GM23338 (cell line): ENCODE measurements at regions not wholly inside any gene's neighbourhood (a gene's known extent, or its start where the extent isn't known, plus 50 kb on each side); places are given as distances from the start of the nearest gene placed in this dataset.

Experiments
- ATAC-seq: fragments of 200-7000 bp; cut with Tn5 transposase; 3 replicates; pipeline ENCODE4 v1.9.1; 2020
- DNase-seq: peaks from one replicate; pipeline ENCODE4 v3.0.0-alpha.2; 2015; ENCODE audit warnings: low spot score
- H2AFZ ChIP-seq: fragments of 200-600 bp; sonication (generic); 2 replicates; pipeline ENCODE4 v1.8.0; 2016; ENCODE audit warnings: antibody characterized with exemption, mild to moderate bottlenecking, moderate library complexity
- H3F3A ChIP-seq: fragments of 200-600 bp; sonication (generic); replicated peaks from 2 replicates; pipeline ENCODE4 v1.8.0; 2017; ENCODE audit warnings: antibody characterized with exemption, mixed run types, low read depth
- H3K27ac ChIP-seq: fragments of 200-600 bp; sonication (generic); 2 replicates; pipeline ENCODE4 v1.6.1; 2016; ENCODE audit warnings: low read depth
- H3K27me3 ChIP-seq: fragments of 200-600 bp; sonication (generic); 2 replicates; pipeline ENCODE4 v1.8.0; 2016; ENCODE audit warnings: mild to moderate bottlenecking, mixed run types, moderate library complexity; ENCODE audit not compliant: insufficient read depth
- H3K36me3 ChIP-seq: fragments of 200-600 bp; sonication (generic); 2 replicates; pipeline ENCODE4 v1.8.0; 2016; ENCODE audit warnings: mild to moderate bottlenecking; ENCODE audit not compliant: insufficient read depth
- H3K4me1 ChIP-seq: fragments of 200-600 bp; sonication (generic); 2 replicates; pipeline ENCODE4 v1.8.0; 2016; ENCODE audit warnings: mild to moderate bottlenecking, moderate library complexity; ENCODE audit not compliant: insufficient read depth
- H3K4me2 ChIP-seq: fragments of 200-600 bp; sonication (generic); 2 replicates; pipeline ENCODE4 v1.7.1; 2017; ENCODE audit warnings: mixed run types
- H3K4me3 ChIP-seq: fragments of 200-600 bp; sonication (generic); 2 replicates; pipeline ENCODE4 v1.6.1; 2016; ENCODE audit warnings: mixed run types
- H3K79me2 ChIP-seq: fragments of 200-600 bp; sonication (generic); replicated peaks from 2 replicates; pipeline ENCODE4 v1.8.0; 2017; ENCODE audit warnings: mild to moderate bottlenecking; ENCODE audit not compliant: insufficient read depth
- H3K9me2 ChIP-seq: fragments of 200-600 bp; sonication (generic); 2 replicates; pipeline ENCODE4 v1.8.0; 2017; ENCODE audit not compliant: insufficient read depth
- H4K20me1 ChIP-seq: fragments of 200-600 bp; sonication (generic); replicated peaks from 2 replicates; pipeline ENCODE4 v1.8.0; 2017; ENCODE audit warnings: mild to moderate bottlenecking; ENCODE audit not compliant: insufficient read depth
- H3K27ac Mint-ChIP-seq: 2 replicates; pipeline ENCODE4 v1.8.0; 2020; ENCODE audit warnings: inconsistent platforms, mild to moderate bottlenecking, moderate library complexity, mixed read lengths
- H3K27me3 Mint-ChIP-seq: 3 replicates; pipeline ENCODE4 v1.8.0; 2022; ENCODE audit warnings: low read depth, mild to moderate bottlenecking, moderate library complexity, mixed read lengths, inconsistent platforms; ENCODE audit not compliant: insufficient read depth, poor library complexity
- H3K36me3 Mint-ChIP-seq: 3 replicates; pipeline ENCODE4 v1.8.0; 2021; ENCODE audit warnings: low read depth, mild to moderate bottlenecking, inconsistent platforms, moderate library complexity, mixed read lengths
- H3K4me1 Mint-ChIP-seq: 3 replicates; pipeline ENCODE4 v1.8.0; 2020; ENCODE audit warnings: mild to moderate bottlenecking, inconsistent platforms, mixed read lengths
- H3K4me3 Mint-ChIP-seq: 3 replicates; pipeline ENCODE4 v1.8.0; 2021; ENCODE audit warnings: moderate library complexity, mild to moderate bottlenecking, inconsistent platforms, mixed read lengths
- H3K9me3 Mint-ChIP-seq: 3 replicates; pipeline ENCODE4 v1.8.0; 2020; ENCODE audit warnings: moderate library complexity, mild to moderate bottlenecking, inconsistent platforms, mixed read lengths
- CREB1 ChIP-seq: fragments of 250-450 bp; sonication (Bioruptor Pico); IDR thresholded peaks from 2 replicates; pipeline ENCODE4 v1.5.0; 2020; ENCODE audit warnings: low read depth, mild to moderate bottlenecking, moderate library complexity
- CTCF ChIP-seq, 2 experiments: fragments of 200-600 bp in 1 of 2; sonication (generic) in 1 of 2; conservative IDR thresholded peaks; 2 replicates each; pipeline versions ENCODE4 v1.5.1 to v1.6.1; 2016 to 2017; ENCODE audit warnings: antibody characterized with exemption in 2 of 2, low read depth in 2 of 2, mild to moderate bottlenecking in 2 of 2, moderate library complexity in 1 of 2
- ETS1 ChIP-seq: IDR thresholded peaks from 2 replicates; pipeline ENCODE4 v1.6.1; 2016; ENCODE audit warnings: antibody characterized with exemption
- EZH2 ChIP-seq: fragments of 200-600 bp; sonication (generic); IDR thresholded peaks from one replicate; pipeline ENCODE4 v1.8.0; 2017; ENCODE audit warnings: antibody characterized with exemption, mild to moderate bottlenecking, low read depth; ENCODE audit not compliant: unreplicated experiment
- EZH2phosphoT487 ChIP-seq: fragments of 200-600 bp; sonication (generic); IDR thresholded peaks from one replicate; pipeline ENCODE4 v1.8.1; 2018; ENCODE audit warnings: antibody characterized with exemption; ENCODE audit not compliant: unreplicated experiment
- JUNB ChIP-seq: IDR thresholded peaks from one replicate; pipeline ENCODE4 v1.6.1; 2016; ENCODE audit warnings: antibody characterized with exemption; ENCODE audit not compliant: unreplicated experiment
- NANOG ChIP-seq: IDR thresholded peaks from 2 replicates; pipeline ENCODE4 v1.6.1; 2016; ENCODE audit warnings: antibody characterized with exemption, borderline replicate concordance
- POLR2AphosphoS5 ChIP-seq: IDR thresholded peaks from 2 replicates; pipeline ENCODE4 v1.6.1; 2016; ENCODE audit warnings: antibody characterized with exemption, low read depth
- REST ChIP-seq: IDR thresholded peaks from one replicate; pipeline ENCODE4 v1.6.1; 2018; ENCODE audit warnings: antibody characterized with exemption; ENCODE audit not compliant: unreplicated experiment
- STAT1 ChIP-seq: IDR thresholded peaks from one replicate; pipeline ENCODE4 v1.6.1; 2016; ENCODE audit warnings: antibody characterized with exemption; ENCODE audit not compliant: unreplicated experiment
- ZNF114 ChIP-seq: fragments of 250-450 bp; sonication (Bioruptor Pico); IDR thresholded peaks from 2 replicates; pipeline ENCODE4 v1.5.0; 2020; ENCODE audit warnings: mild to moderate bottlenecking, moderate library complexity
- ZNF331 ChIP-seq: fragments of 250-450 bp; sonication (Bioruptor Pico); IDR thresholded peaks from 2 replicates; pipeline ENCODE4 v1.5.0; 2020; ENCODE audit warnings: low read depth, mild to moderate bottlenecking, moderate library complexity

- Histone ChIP-seq H3K4me1 (no peaks in the 10 kb centered on the region), H3K79me2 (no peaks in the 10 kb centered on the region), H3K9me2 (no peaks in the 10 kb centered on the region), H2AFZ (no peak overlapping the region), H3K36me3 (no peaks in the 10 kb centered on the region; the same call in 1 of the 2 replicates), H3K27me3 (no peaks in the 10 kb centered on the region), H3K4me2 (no peak overlapping the region), H3K4me3 (no peak overlapping the region), H4K20me1 (no peaks in the 10 kb centered on the region), H3F3A (no peaks in the 10 kb centered on the region), H3K27ac (no peak overlapping the region)
- Mint-ChIP-seq H3K9me3 (peaks cover 78% of the 10 kb centered on the region), H3K36me3 (peaks cover 25% of the 10 kb centered on the region), H3K27ac (no peak overlapping the region), H3K4me1 (no peaks in the 10 kb centered on the region), H3K27me3 (peaks cover 3% of the 10 kb centered on the region), H3K4me3 (no peak overlapping the region)
- no peak for ATAC-seq
- no peak for TF ChIP-seq ZNF114 (CRISPR knock-in tag)
- no peak for TF ChIP-seq ETS1
- TF ChIP-seq POLR2AphosphoS5: no peak
- TF ChIP-seq ZNF331 (CRISPR knock-in tag): no peak
- no peak for TF ChIP-seq JUNB
- no peak for TF ChIP-seq EZH2
- no peak for TF ChIP-seq CREB1 (CRISPR knock-in tag)
- no peak for DNase-seq
These were observed 385.2 kb downstream of the CMPK2 start for GRCh38 chr2:6480514-6480913.

GRCh38 chr2:6482256-6482655, 383.5 kb downstream of the CMPK2 start:
- peaks cover 74% of the 10 kb centered on the region for H3K9me3 Mint-ChIP-seq
- Histone ChIP-seq H3K4me1 (no peaks in the 10 kb centered on the region), H3K79me2 (no peaks in the 10 kb centered on the region), H3F3A (no peaks in the 10 kb centered on the region), H3K4me3 (no peak overlapping the region), H3K36me3 (no peaks in the 10 kb centered on the region; the same call in 1 of the 2 replicates), H4K20me1 (no peaks in the 10 kb centered on the region), H3K27me3 (no peaks in the 10 kb centered on the region), H3K27ac (no peak overlapping the region), H3K4me2 (no peak overlapping the region), H2AFZ (no peak overlapping the region), H3K9me2 (no peaks in the 10 kb centered on the region)
- no peak overlapping the region for H3K27ac Mint-ChIP-seq
- H3K4me1 Mint-ChIP-seq: no peaks in the 10 kb centered on the region
- DNase-seq (no peak), ATAC-seq (no peak)
- H3K36me3 Mint-ChIP-seq: peaks cover 25% of the 10 kb centered on the region
- peaks cover 2% of the 10 kb centered on the region for H3K27me3 Mint-ChIP-seq
- H3K4me3 Mint-ChIP-seq: no peak overlapping the region
- no peak for TF ChIP-seq NANOG
- TF ChIP-seq CREB1 (CRISPR knock-in tag): no peak
- no peak for TF ChIP-seq ETS1
- TF ChIP-seq POLR2AphosphoS5: no peak
- TF ChIP-seq STAT1: no peak
- TF ChIP-seq CTCF (conservative IDR thresholded peaks at IDR 0.05; ENCODE audit: low read depth in 2 of 2): no peak
- TF ChIP-seq EZH2phosphoT487: no peak
- TF ChIP-seq ZNF114 (CRISPR knock-in tag): no peak
- TF ChIP-seq ZNF331 (CRISPR knock-in tag): no peak
- no peak for TF ChIP-seq EZH2
- TF ChIP-seq JUNB: no peak
- no peak for TF ChIP-seq REST
